Erythroblast (primary cell): ENCODE measurements at regions not wholly inside any gene's neighbourhood (a gene's known extent, or its start where the extent isn't known, plus 50 kb on each side); places are given as distances from the start of the nearest gene placed in this dataset.

ENCODE experiments used
- GATA1 ChIP-seq: IDR thresholded peaks from 2 replicates; pipeline ENCODE4 v1.6.1; 2011; ENCODE audit warnings: low read depth, mild to moderate bottlenecking, control low read depth, low read length, moderate library complexity
- POLR2A ChIP-seq: IDR thresholded peaks from 2 replicates; pipeline ENCODE4 v1.6.1; 2011; ENCODE audit warnings: mild to moderate bottlenecking, low read length

DNA sequence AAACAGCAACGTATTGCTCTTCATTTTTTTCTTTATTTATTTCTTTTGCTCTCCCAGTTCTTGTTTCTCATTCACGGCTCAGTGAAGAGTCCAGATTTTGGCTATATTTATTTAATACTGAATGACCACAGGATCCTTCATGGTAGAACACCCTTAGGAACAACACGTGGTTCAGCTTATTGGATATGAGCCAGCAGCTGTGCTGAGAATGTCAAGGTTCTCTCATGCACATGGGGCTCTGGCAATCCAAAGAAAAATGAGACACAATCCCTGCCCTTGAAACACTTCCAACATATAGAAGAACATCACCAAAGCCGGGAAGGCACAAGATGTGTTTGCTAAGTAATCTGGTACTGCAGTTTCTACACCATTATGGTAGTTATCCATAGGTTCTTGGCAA, 852.9 kb downstream of the SORCS1 start:
- TF ChIP-seq POLR2A (no peak), GATA1 (no peak)
